Colonic mucosa (tissue), 4 donors: ENCODE measurements at regions not wholly inside any gene's neighbourhood (a gene's known extent, or its start where the extent isn't known, plus 50 kb on each side); places are given as distances from the start of the nearest gene placed in this dataset.

ENCODE experiments used
- DNase-seq: peaks from one replicate; pipeline ENCODE4 v3.0.0-alpha.2; 2020
- H3K27ac ChIP-seq: fragments of 200-600 bp; one replicate; pipeline ENCODE4 v1.8.0; 2021
- H3K27me3 ChIP-seq: fragments of 200-600 bp; one replicate; pipeline ENCODE4 v1.8.0; 2021
- H3K36me3 ChIP-seq: fragments of 200-600 bp; one replicate; pipeline ENCODE4 v1.8.0; 2021
- H3K4me1 ChIP-seq: fragments of 200-600 bp; one replicate; pipeline ENCODE4 v1.8.0; 2021; ENCODE audit warnings: mild to moderate bottlenecking
- H3K4me3 ChIP-seq: fragments of 200-600 bp; one replicate; pipeline ENCODE4 v1.8.0; 2021
- H3K9ac ChIP-seq, 2 donors: one replicate each; pipeline ENCODE4 v1.7.0; 2013; ENCODE audit warnings: control low read depth in 2 of 2, low read depth in 2 of 2, low read length in 2 of 2
- H3K9me3 ChIP-seq: fragments of 200-600 bp; one replicate; pipeline ENCODE4 v1.8.0; 2021
- intact Hi-C: fragments of 100-400 bp; cut with DNase I; formaldehyde crosslinking; loops from one replicate; pipeline ENCODE4 v1.14.1; 2022
- TF ChIP-seq, protein P1 (sequence below): fragments of 200-600 bp; IDR thresholded peaks from one replicate; pipeline ENCODE4 v1.8.0; 2022; ENCODE audit warnings: antibody characterized with exemption, mild to moderate bottlenecking
- donor health status: healthy.
- donor health status: DM: no; HTN: no; CAD: no.
- donor health status: DM: no; HTN: no; CAD: no.

DNA sequence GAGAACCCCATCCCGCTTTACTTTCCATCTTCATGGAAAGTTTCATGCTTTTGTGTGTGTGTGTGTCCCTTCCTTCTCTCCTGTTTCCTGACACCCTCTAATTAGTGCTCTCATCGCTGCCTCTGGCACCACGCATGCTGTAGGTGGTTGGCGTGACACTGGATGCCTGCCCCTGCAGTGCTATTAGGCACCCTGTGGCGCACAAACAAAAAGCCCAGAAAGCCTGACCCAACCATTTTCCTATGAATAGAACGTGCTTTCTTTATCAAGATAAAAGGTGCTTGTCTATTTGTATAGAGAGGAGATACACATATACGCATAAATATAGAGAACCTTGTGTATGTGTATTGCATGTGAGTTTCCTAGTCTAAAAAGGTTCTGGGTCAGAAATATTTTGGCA, 120.8 kb upstream of the CDCA7L start:
- intact Hi-C loops = no loop called here
- H3K27me3 ChIP-seq = no peaks in the 10 kb centered on the region

DNA sequence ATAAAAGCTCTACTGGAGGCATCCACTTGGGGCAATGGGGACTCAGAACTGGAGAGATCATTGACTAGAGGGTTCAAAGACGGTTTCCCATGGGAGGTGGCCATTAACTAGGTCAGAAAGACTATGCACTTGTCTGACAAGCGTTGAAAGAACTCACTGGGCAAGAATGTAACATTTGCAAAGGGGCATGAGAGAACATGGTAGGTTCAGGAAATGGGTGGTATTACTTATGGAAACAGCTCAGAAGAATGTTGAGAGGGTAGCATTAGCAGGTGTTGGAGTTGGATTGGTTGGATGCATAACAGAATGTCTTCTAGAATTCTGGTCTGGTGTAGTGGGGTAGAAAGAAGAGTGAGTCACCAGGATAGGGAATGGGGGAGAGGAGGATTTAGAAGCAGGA, 119.1 kb upstream of the CDCA7L start:
- H3K36me3 ChIP-seq = no peaks in the 10 kb centered on the region
- H3K4me3 ChIP-seq = no peak overlapping the region
- H3K27me3 ChIP-seq = no peaks in the 10 kb centered on the region
- H3K9ac ChIP-seq = no peak overlapping the region
- intact Hi-C loops = no loop called here
- DNase-seq = no peak
- H3K9me3 ChIP-seq = no peaks in the 10 kb centered on the region
- H3K4me1 ChIP-seq = no peaks in the 10 kb centered on the region
- TF ChIP-seq, protein P1, sequence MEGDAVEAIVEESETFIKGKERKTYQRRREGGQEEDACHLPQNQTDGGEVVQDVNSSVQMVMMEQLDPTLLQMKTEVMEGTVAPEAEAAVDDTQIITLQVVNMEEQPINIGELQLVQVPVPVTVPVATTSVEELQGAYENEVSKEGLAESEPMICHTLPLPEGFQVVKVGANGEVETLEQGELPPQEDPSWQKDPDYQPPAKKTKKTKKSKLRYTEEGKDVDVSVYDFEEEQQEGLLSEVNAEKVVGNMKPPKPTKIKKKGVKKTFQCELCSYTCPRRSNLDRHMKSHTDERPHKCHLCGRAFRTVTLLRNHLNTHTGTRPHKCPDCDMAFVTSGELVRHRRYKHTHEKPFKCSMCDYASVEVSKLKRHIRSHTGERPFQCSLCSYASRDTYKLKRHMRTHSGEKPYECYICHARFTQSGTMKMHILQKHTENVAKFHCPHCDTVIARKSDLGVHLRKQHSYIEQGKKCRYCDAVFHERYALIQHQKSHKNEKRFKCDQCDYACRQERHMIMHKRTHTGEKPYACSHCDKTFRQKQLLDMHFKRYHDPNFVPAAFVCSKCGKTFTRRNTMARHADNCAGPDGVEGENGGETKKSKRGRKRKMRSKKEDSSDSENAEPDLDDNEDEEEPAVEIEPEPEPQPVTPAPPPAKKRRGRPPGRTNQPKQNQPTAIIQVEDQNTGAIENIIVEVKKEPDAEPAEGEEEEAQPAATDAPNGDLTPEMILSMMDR = no peak
- no peak overlapping the region for H3K27ac ChIP-seq

More for the DNA sequence above, 120.8 kb upstream of the CDCA7L start:
- DNase-seq = no peak
- Histone ChIP-seq H3K36me3 (no peaks in the 10 kb centered on the region), H3K4me3 (no peak overlapping the region), H3K27ac (no peak overlapping the region), H3K9me3 (no peaks in the 10 kb centered on the region), H3K9ac (no peak overlapping the region), H3K4me1 (no peaks in the 10 kb centered on the region)
- TF ChIP-seq, protein P1 = no peak

- Histone ChIP-seq H3K9me3 (no peaks in the 10 kb centered on the region), H3K4me1 (no peaks in the 10 kb centered on the region), H3K27ac (no peak overlapping the region), H3K9ac (no peak overlapping the region), H3K36me3 (no peaks in the 10 kb centered on the region), H3K27me3 (no peaks in the 10 kb centered on the region), H3K4me3 (no peak overlapping the region)
- TF ChIP-seq, protein P1 = no peak
- no peak for DNase-seq
- intact Hi-C loops = no loop called here
Observed at GRCh38 chr7:22061775-22062174, 116.1 kb upstream of the CDCA7L start.

GRCh38 chr7:22060863-22061262, 115.2 kb upstream of the CDCA7L start:
- no peaks in the 10 kb centered on the region for H3K9me3 ChIP-seq
- TF ChIP-seq, protein P1 = no peak
- intact Hi-C loops = no loop called here

GRCh38 chr7:22060197-22060596, 114.5 kb upstream of the CDCA7L start:
- H3K4me1 ChIP-seq = no peaks in the 10 kb centered on the region
- no peak overlapping the region for H3K4me3 ChIP-seq
- no peak overlapping the region for H3K27ac ChIP-seq
- H3K9ac ChIP-seq = no peak overlapping the region
- no peaks in the 10 kb centered on the region for H3K36me3 ChIP-seq
- no peaks in the 10 kb centered on the region for H3K9me3 ChIP-seq
- no peaks in the 10 kb centered on the region for H3K27me3 ChIP-seq
- intact Hi-C loops = no loop called here
- no peak for DNase-seq
- TF ChIP-seq, protein P1 = no peak

More at GRCh38 chr7:22060863-22061262, 115.2 kb upstream of the CDCA7L start:
- H3K9ac ChIP-seq = no peak overlapping the region
- no peak overlapping the region for H3K27ac ChIP-seq
- no peak for DNase-seq
- no peaks in the 10 kb centered on the region for H3K4me1 ChIP-seq
- H3K4me3 ChIP-seq = no peak overlapping the region
- no peaks in the 10 kb centered on the region for H3K27me3 ChIP-seq
- no peaks in the 10 kb centered on the region for H3K36me3 ChIP-seq

DNA sequence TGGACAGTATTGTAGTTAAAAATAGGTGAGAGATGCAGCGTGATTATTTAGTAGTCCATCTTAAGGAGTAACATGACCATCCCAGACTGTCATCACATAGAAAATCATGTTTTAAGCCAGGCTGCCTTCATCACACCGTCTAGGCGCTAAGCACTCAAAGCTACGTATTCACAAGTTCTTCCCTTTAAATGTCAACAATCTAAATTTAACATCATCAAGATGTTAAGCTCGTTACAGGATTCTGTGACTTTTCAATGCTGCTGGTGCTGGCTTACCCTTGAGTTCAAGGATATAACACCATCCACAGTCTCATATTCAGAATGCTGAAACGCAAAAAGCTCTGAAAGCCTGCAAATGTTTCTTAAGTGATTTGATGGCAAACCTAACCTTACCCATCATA, 109.5 kb upstream of the CDCA7L start:
- intact Hi-C loops = no loop called here
- TF ChIP-seq, protein P1 = no peak
- no peak overlapping the region for H3K4me3 ChIP-seq
- no peaks in the 10 kb centered on the region for H3K9me3 ChIP-seq
- H3K27me3 ChIP-seq = no peaks in the 10 kb centered on the region
- H3K27ac ChIP-seq = no peak overlapping the region
- no peak for DNase-seq
- no peaks in the 10 kb centered on the region for H3K36me3 ChIP-seq
- no peak overlapping the region for H3K9ac ChIP-seq
- H3K4me1 ChIP-seq = no peaks in the 10 kb centered on the region
